AG04449 (cell line): ENCODE measurements at regions not wholly inside any gene's neighbourhood (a gene's known extent, or its start where the extent isn't known, plus 50 kb on each side); places are given as distances from the start of the nearest gene placed in this dataset.

Experiments
- CTCF ChIA-PET: fragments of 350-600 bp; formaldehyde crosslinking; extraction: SDS; loops from one replicate; lab custom pipeline; 2021; ENCODE audit warnings: antibody characterized with exemption; lab: Yijun Ruan, JAX
- POLR2A ChIA-PET: fragments of 400-600, 350-600 bp; formaldehyde crosslinking; extraction: SDS; loops from one replicate; lab custom pipeline; 2020; ENCODE audit warnings: antibody characterized with exemption, inconsistent platforms; lab: Yijun Ruan, JAX
- DNase-seq: peaks from one replicate; pipeline ENCODE4 v3.0.0-alpha.2; 2010; ENCODE audit warnings: low read depth, low spot score
- H3K4me3 ChIP-seq: 2 replicates; pipeline ENCODE4 v1.5.1; 2011; ENCODE audit warnings: low read depth, mild to moderate bottlenecking, control low read depth, low read length
- CTCF ChIP-seq: IDR thresholded peaks from one replicate; pipeline ENCODE4 v1.5.1; 2011; ENCODE audit warnings: mild to moderate bottlenecking, moderate library complexity, low read length, control low read depth, inconsistent platforms; ENCODE audit not compliant: insufficient read depth; ENCODE audit errors: missing control alignments

GRCh38 chr13:111046590-111047141 is 68.4 kb upstream of the ARHGEF7 start:
- no peak overlapping the region for H3K4me3 ChIP-seq
- DNase-seq = no peak
- CTCF ChIA-PET = interaction anchor here (0.5 to 3.5 kb wide), 6 partner anchors 9 to 132 kb away, joined by 3 to 21 read pairs (median 3); partner anchors contain the start of gene ANKRD10
- POLR2A ChIA-PET = interaction anchor here (0.6 kb wide), 1 partner anchor 331 kb away, joined by 3 read pairs; no protein-coding TSS in a partner anchor
- no peak for TF ChIP-seq CTCF

GRCh38 chr13:111045170-111045569 is 69.9 kb upstream of the ARHGEF7 start:
- POLR2A ChIA-PET = no interaction called here
- CTCF ChIA-PET = interaction anchor here (1.4 kb wide), 1 partner anchor 121 kb away, joined by 3 read pairs; no protein-coding TSS in a partner anchor
- no peak for TF ChIP-seq CTCF
- no peak for DNase-seq
- no peak overlapping the region for H3K4me3 ChIP-seq

GRCh38 chr13:111044087-111044830 is 70.9 kb upstream of the ARHGEF7 start:
- TF ChIP-seq CTCF = no peak
- H3K4me3 ChIP-seq = no peak overlapping the region
- no peak for DNase-seq
- CTCF ChIA-PET = no interaction called here
- POLR2A ChIA-PET = no interaction called here

- POLR2A ChIA-PET = no interaction called here
- H3K4me3 ChIP-seq = no peak overlapping the region
- no peak for TF ChIP-seq CTCF
- no peak for DNase-seq
- CTCF ChIA-PET = no interaction called here
Measured at GRCh38 chr13:111043575-111043982, 71.5 kb upstream of the ARHGEF7 start.

- ChIA-PET POLR2A (no interaction called here), CTCF (no interaction called here)
Measured at GRCh38 chr13:111042661-111043226, 72.4 kb upstream of the ARHGEF7 start.

More at GRCh38 chr13:111042661-111043226, 72.4 kb upstream of the ARHGEF7 start:
- no peak for TF ChIP-seq CTCF
- DNase-seq = no peak
- no peak overlapping the region for H3K4me3 ChIP-seq
